ENCODE measurements at regions not wholly inside any gene's neighbourhood (a gene's known extent, or its start where the extent isn't known, plus 50 kb on each side); places are given as distances from the start of the nearest gene placed in this dataset.

- no peaks in the 10 kb centered on the region for H3K4me1 Mint-ChIP-seq
- no peak for DNase-seq
- H3K9me3 Mint-ChIP-seq = peaks cover 3% of the 10 kb centered on the region
- no peak overlapping the region for H3K27ac Mint-ChIP-seq
- no peaks in the 10 kb centered on the region for H3K27me3 Mint-ChIP-seq
- H3K36me3 Mint-ChIP-seq (ENCODE audit: low read depth) = no peaks in the 10 kb centered on the region
- ChIA-PET CTCF (no interaction called here), POLR2A (no interaction called here)
- no peak overlapping the region for H3K4me3 Mint-ChIP-seq
Observed at GRCh38 chr13:105740739-105741138, 794.7 kb downstream of the EFNB2 start.

DNA sequence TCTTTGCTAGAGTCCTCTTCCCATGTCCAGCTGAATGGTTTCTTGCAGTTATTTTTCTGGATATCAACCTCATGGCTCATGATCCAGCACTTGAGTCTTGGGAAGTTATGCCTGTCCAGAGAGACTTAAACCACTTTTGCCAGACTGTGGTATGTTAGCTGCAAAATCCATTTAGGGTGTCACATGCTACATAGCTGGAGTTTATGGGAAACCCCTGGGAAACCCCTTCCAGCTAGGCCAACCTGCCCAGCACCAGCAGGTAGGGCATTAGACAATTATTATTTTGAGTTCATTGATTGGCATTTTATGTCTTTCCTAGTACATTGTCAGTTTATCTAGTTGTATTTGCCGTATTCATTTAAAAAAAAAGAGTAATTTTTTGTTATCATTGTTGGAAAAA lies 797.8 kb downstream of the EFNB2 start:
- H3K4me1 Mint-ChIP-seq = no peaks in the 10 kb centered on the region
- no peak overlapping the region for H3K27ac Mint-ChIP-seq
- H3K36me3 Mint-ChIP-seq (ENCODE audit: low read depth) = no peaks in the 10 kb centered on the region
- H3K4me3 Mint-ChIP-seq = no peak overlapping the region
- no peak for DNase-seq
- no peaks in the 10 kb centered on the region for H3K27me3 Mint-ChIP-seq
- ChIA-PET CTCF (no interaction called here), POLR2A (no interaction called here)
- no peaks in the 10 kb centered on the region for H3K9me3 Mint-ChIP-seq

- no peaks in the 10 kb centered on the region for H3K36me3 Mint-ChIP-seq (ENCODE audit: low read depth)
- H3K27ac Mint-ChIP-seq = no peak overlapping the region
- no peak for DNase-seq
- POLR2A ChIA-PET = no interaction called here
- CTCF ChIA-PET = no interaction called here
- no peaks in the 10 kb centered on the region for H3K9me3 Mint-ChIP-seq
- H3K4me3 Mint-ChIP-seq = no peak overlapping the region
- no peaks in the 10 kb centered on the region for H3K4me1 Mint-ChIP-seq
- H3K27me3 Mint-ChIP-seq = no peaks in the 10 kb centered on the region
Observed at GRCh38 chr13:105735281-105735680, 800.2 kb downstream of the EFNB2 start.

GRCh38 chr13:105732806-105733529 lies 802.5 kb downstream of the EFNB2 start:
- POLR2A ChIA-PET = no interaction called here

DNA sequence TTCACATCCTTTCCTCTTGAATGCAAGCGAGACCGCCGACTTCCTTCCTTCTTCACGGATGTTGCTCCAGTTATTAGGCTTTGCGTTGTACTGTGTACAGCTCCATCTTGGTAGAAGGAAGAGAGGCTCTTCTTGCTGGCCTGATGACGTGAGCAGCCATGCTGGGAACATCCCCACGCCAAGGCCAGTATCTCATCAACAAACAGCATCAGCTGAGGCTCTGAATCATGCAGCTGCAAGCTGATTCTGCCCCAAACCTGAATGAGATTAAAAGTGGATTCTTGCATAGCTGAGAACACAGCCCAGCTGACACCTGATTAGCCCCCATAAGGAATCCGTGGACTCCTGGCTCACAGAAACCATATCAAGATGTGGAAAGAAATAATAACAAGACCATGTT lies 809.6 kb downstream of the EFNB2 start:
- ChIA-PET POLR2A (no interaction called here), CTCF (no interaction called here)
- no peak overlapping the region for H3K27ac Mint-ChIP-seq
- peaks cover 2% of the 10 kb centered on the region for H3K9me3 Mint-ChIP-seq
- DNase-seq = no peak
- H3K4me1 Mint-ChIP-seq = no peaks in the 10 kb centered on the region
- H3K27me3 Mint-ChIP-seq = no peaks in the 10 kb centered on the region
- no peak overlapping the region for H3K4me3 Mint-ChIP-seq
- no peaks in the 10 kb centered on the region for H3K36me3 Mint-ChIP-seq (ENCODE audit: low read depth)

More at GRCh38 chr13:105732806-105733529, 802.5 kb downstream of the EFNB2 start:
- no peak for DNase-seq
- H3K27me3 Mint-ChIP-seq = no peaks in the 10 kb centered on the region
- no peaks in the 10 kb centered on the region for H3K9me3 Mint-ChIP-seq
- CTCF ChIA-PET = interaction anchor here (1.0 kb wide), 1 partner anchor 9 kb away, joined by 3 read pairs; no protein-coding TSS in a partner anchor
- H3K27ac Mint-ChIP-seq = no peak overlapping the region
- no peaks in the 10 kb centered on the region for H3K36me3 Mint-ChIP-seq (ENCODE audit: low read depth)
- no peak overlapping the region for H3K4me3 Mint-ChIP-seq
- H3K4me1 Mint-ChIP-seq = no peaks in the 10 kb centered on the region

GRCh38 chr13:105721016-105721415 lies 814.4 kb downstream of the EFNB2 start:
- no peaks in the 10 kb centered on the region for H3K9me3 Mint-ChIP-seq
- no peak overlapping the region for H3K4me3 Mint-ChIP-seq
- ChIA-PET POLR2A (no interaction called here), CTCF (no interaction called here)
- H3K27ac Mint-ChIP-seq = no peak overlapping the region
- no peaks in the 10 kb centered on the region for H3K27me3 Mint-ChIP-seq
- DNase-seq = no peak
- H3K4me1 Mint-ChIP-seq = no peaks in the 10 kb centered on the region
- H3K36me3 Mint-ChIP-seq (ENCODE audit: low read depth) = no peaks in the 10 kb centered on the region

GRCh38 chr13:105719859-105720258 lies 815.6 kb downstream of the EFNB2 start:
- Mint-ChIP-seq H3K9me3 (no peaks in the 10 kb centered on the region), H3K4me1 (no peaks in the 10 kb centered on the region), H3K27me3 (no peaks in the 10 kb centered on the region), H3K27ac (no peak overlapping the region), H3K36me3 (ENCODE audit: low read depth) (no peaks in the 10 kb centered on the region), H3K4me3 (no peak overlapping the region)
- no peak for DNase-seq
- ChIA-PET POLR2A (no interaction called here), CTCF (no interaction called here)

GRCh38 chr13:105709181-105709580 lies 826.3 kb downstream of the EFNB2 start:
- no peaks in the 10 kb centered on the region for H3K9me3 Mint-ChIP-seq
- DNase-seq = no peak
- H3K36me3 Mint-ChIP-seq (ENCODE audit: low read depth) = no peaks in the 10 kb centered on the region
- H3K27ac Mint-ChIP-seq = no peak overlapping the region
- ChIA-PET POLR2A (no interaction called here), CTCF (no interaction called here)
- no peak overlapping the region for H3K4me3 Mint-ChIP-seq
- no peaks in the 10 kb centered on the region for H3K4me1 Mint-ChIP-seq
- H3K27me3 Mint-ChIP-seq = no peaks in the 10 kb centered on the region

DNA sequence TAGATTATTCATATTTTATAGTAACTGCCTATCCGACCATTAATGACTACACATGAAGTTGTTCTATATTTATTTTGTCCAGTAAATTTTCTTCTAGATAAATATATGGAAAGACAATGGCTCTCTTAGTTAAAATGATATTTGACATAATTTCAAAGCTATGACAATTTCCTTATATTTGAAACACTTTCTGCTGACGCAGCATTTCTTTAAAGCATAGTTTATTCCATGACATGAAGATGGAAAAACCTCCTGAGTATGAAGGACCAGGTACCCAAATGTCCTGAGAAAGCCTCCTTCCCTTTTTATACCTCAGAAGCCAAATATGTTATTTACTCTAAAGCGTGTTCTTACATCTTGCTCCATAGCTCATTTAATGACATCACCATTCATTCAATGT lies 831.6 kb downstream of the EFNB2 start:
- Mint-ChIP-seq H3K36me3 (ENCODE audit: low read depth) (no peaks in the 10 kb centered on the region), H3K9me3 (peaks cover 2% of the 10 kb centered on the region), H3K27me3 (no peaks in the 10 kb centered on the region), H3K4me1 (no peaks in the 10 kb centered on the region), H3K27ac (no peak overlapping the region), H3K4me3 (no peak overlapping the region)
- ChIA-PET POLR2A (no interaction called here), CTCF (no interaction called here)
- no peak for DNase-seq

DNA sequence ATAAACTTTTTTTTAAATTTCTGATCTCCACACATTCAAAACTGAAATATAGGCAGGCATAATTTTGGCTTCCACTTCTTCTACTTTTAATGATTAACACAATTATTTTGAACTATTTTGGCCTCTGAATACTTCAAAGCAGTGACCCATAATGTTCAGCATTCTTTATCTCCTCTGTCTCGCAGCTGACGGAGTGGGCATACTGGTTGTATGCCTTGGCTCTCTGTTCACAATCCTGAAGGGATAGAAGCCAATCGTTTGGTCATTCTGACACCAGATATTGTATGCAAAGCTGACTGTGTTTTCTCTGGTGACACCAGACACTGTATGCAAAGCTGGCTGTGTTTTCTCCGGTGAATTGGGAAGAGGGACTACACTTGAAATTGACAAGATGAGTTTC lies 833.0 kb downstream of the EFNB2 start:
- POLR2A ChIA-PET = no interaction called here

GRCh38 chr13:105692769-105693168 lies 842.7 kb downstream of the EFNB2 start:
- H3K4me3 Mint-ChIP-seq = no peak overlapping the region
- no peaks in the 10 kb centered on the region for H3K36me3 Mint-ChIP-seq (ENCODE audit: low read depth)
- CTCF ChIA-PET = no interaction called here
- H3K9me3 Mint-ChIP-seq = peaks cover 4% of the 10 kb centered on the region
- DNase-seq = no peak
- POLR2A ChIA-PET = no interaction called here
- H3K27me3 Mint-ChIP-seq = no peaks in the 10 kb centered on the region
- no peaks in the 10 kb centered on the region for H3K4me1 Mint-ChIP-seq
- H3K27ac Mint-ChIP-seq = no peak overlapping the region

More for the DNA sequence above, 833.0 kb downstream of the EFNB2 start:
- no peak for DNase-seq
- no peaks in the 10 kb centered on the region for H3K4me1 Mint-ChIP-seq
- peaks cover 2% of the 10 kb centered on the region for H3K9me3 Mint-ChIP-seq
- CTCF ChIA-PET = no interaction called here
- H3K36me3 Mint-ChIP-seq (ENCODE audit: low read depth) = no peaks in the 10 kb centered on the region
- H3K4me3 Mint-ChIP-seq = no peak overlapping the region
- no peaks in the 10 kb centered on the region for H3K27me3 Mint-ChIP-seq
- H3K27ac Mint-ChIP-seq = no peak overlapping the region

DNA sequence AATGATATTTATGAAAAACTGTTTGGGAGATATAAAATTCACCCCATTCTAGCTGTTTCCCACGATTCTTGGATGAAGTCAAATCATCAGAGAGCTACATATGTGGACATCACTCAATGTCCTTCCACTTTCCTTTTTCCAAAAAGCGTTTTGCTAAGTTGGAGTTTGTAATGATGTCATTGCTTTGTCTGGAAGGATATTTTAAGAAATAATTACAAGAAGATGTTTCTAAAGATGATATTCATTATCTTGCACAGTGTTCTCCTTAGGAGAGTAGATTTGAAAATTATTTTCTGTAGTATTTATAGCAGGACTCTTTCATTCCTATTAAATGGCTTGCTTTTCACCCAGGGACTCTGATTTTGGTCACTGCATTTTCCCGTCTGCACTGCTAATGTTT lies 851.2 kb downstream of the EFNB2 start:
- H3K9me3 Mint-ChIP-seq = no peaks in the 10 kb centered on the region
- H3K4me3 Mint-ChIP-seq = no peak overlapping the region
- H3K4me1 Mint-ChIP-seq = no peaks in the 10 kb centered on the region
- ChIA-PET CTCF (no interaction called here), POLR2A (no interaction called here)
- H3K27me3 Mint-ChIP-seq = no peaks in the 10 kb centered on the region
- DNase-seq = no peak
- no peaks in the 10 kb centered on the region for H3K36me3 Mint-ChIP-seq (ENCODE audit: low read depth)
- no peak overlapping the region for H3K27ac Mint-ChIP-seq

- H3K4me3 Mint-ChIP-seq = no peak overlapping the region
- CTCF ChIA-PET = no interaction called here
Observed at GRCh38 chr13:105679838-105680237, 855.6 kb downstream of the EFNB2 start.

DNA sequence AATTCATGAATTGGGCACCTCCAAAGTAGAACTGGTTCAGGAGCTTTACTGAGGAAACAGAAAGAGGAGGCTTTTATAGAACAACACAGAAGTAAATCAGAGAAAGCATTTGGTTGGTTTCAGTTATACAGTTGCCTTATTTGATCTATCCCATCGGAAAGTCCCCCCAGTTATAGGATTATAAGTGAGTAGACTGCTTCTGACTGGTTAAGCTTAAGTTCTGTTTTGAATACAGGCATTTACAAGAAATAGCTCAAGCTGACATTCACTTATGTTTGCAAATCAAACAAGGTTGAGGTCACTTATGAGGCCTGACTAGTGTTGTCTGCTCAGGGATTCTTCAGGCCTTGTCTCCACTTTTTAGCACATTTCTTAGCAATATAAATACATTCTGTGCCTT lies 857.4 kb downstream of the EFNB2 start:
- Mint-ChIP-seq H3K4me1 (no peaks in the 10 kb centered on the region), H3K36me3 (ENCODE audit: low read depth) (no peaks in the 10 kb centered on the region), H3K27ac (no peak overlapping the region), H3K4me3 (no peak overlapping the region), H3K9me3 (peaks cover 4% of the 10 kb centered on the region), H3K27me3 (no peaks in the 10 kb centered on the region)
- ChIA-PET CTCF (no interaction called here), POLR2A (no interaction called here)
- DNase-seq = no peak

More at GRCh38 chr13:105679838-105680237, 855.6 kb downstream of the EFNB2 start:
- POLR2A ChIA-PET = no interaction called here
- H3K36me3 Mint-ChIP-seq (ENCODE audit: low read depth) = no peaks in the 10 kb centered on the region
- H3K9me3 Mint-ChIP-seq = peaks cover 4% of the 10 kb centered on the region
- H3K4me1 Mint-ChIP-seq = no peaks in the 10 kb centered on the region
- DNase-seq = no peak
- no peaks in the 10 kb centered on the region for H3K27me3 Mint-ChIP-seq
- no peak overlapping the region for H3K27ac Mint-ChIP-seq
